Loucy (cell line): ENCODE measurements at regions not wholly inside any gene's neighbourhood (a gene's known extent, or its start where the extent isn't known, plus 50 kb on each side); places are given as distances from the start of the nearest gene placed in this dataset.

Experiments
- CTCF ChIP-seq: fragments of 200-600 bp; sonication (generic); conservative IDR thresholded peaks from 2 replicates; pipeline ENCODE4 v1.5.1; 2014; ENCODE audit warnings: mild to moderate bottlenecking, antibody characterized with exemption, low read length
- EZH2phosphoT487 ChIP-seq: fragments of 200-600 bp; IDR thresholded peaks from 2 replicates; pipeline ENCODE4 v1.6.1; 2018; ENCODE audit warnings: antibody characterized with exemption, mild to moderate bottlenecking, moderate library complexity, borderline replicate concordance

GRCh38 chr1:82153272-82153629, 352.5 kb downstream of the ADGRL2 start:
- TF ChIP-seq CTCF (no peak), EZH2phosphoT487 (no peak)
